ENCODE measurements at regions not wholly inside any gene's neighbourhood (a gene's known extent, or its start where the extent isn't known, plus 50 kb on each side); places are given as distances from the start of the nearest gene placed in this dataset.

GRCh38 chr18:75533209-75533608 lies 105.7 kb upstream of the SMIM21 start:
- TF ChIP-seq CTCF (IDR thresholded peaks at IDR 0.05) (no peak), POLR2A (IDR thresholded peaks at IDR 0.05) (no peak), EP300 (IDR thresholded peaks at IDR 0.05) (no peak), POLR2AphosphoS5 (IDR thresholded peaks at IDR 0.05) (no peak)

All from suprapubic skin (tissue), 4 donors.